K562 (cell line): ENCODE measurements at regions not wholly inside any gene's neighbourhood (a gene's known extent, or its start where the extent isn't known, plus 50 kb on each side); places are given as distances from the start of the nearest gene placed in this dataset.

ENCODE experiments used
- ATAC-seq: fragments of 200-7000 bp; cut with Tn5 transposase; 3 replicates; pipeline ENCODE4 v1.9.1; 2020; ENCODE audit warnings: moderate library complexity
- BruUV-seq: library from RNA; stranded (reverse); fragments of 400-500 nt; replicated peaks from 2 replicates; lab custom pipeline; 2021; lab: Mats Ljungman, UMichigan
- CTCF ChIA-PET: fragments of 300-600 bp; formaldehyde crosslinking; extraction: SDS; loops from one replicate; lab custom pipeline; 2021; ENCODE audit warnings: low intra/inter-chr PET ratio; lab: Yijun Ruan, JAX
- POLR2A ChIA-PET: fragments of 300-600, 350-650 bp; sonication (Branson Sonifier 250); formaldehyde crosslinking; extraction: SDS; loops from one replicate; lab custom pipeline; 2021; ENCODE audit warnings: antibody characterized with exemption, inconsistent platforms; lab: Yijun Ruan, JAX
- DNase-seq, 4 experiments: peaks; one replicate each; pipeline versions ENCODE4 v3.0.0 to v3.0.0-alpha.2; 2011 to 2018; ENCODE audit warnings: low spot score in 3 of 4, mixed read lengths in 3 of 4; ENCODE audit errors: extremely low read depth in 1 of 4
- FAIRE-seq: peaks from 2 replicates; lab custom pipeline; 2011; peaks lifted over from hg19 to GRCh38; lab: Jason Lieb, UNC
- H2AFZ ChIP-seq: 2 replicates; pipeline ENCODE4 v1.6.0; 2011; ENCODE audit warnings: low read depth, low read length, control low read depth, inconsistent platforms
- H3K27ac ChIP-seq: fragments of 200-600 bp; 3 replicates; pipeline ENCODE4 v1.8.0; 2011; ENCODE audit warnings: low read depth, mild to moderate bottlenecking, control low read depth, inconsistent platforms, low read length, moderate library complexity, mixed read lengths; ENCODE audit errors: extremely low read depth
- H3K27me3 ChIP-seq, 2 experiments: fragments of 300-600 bp in 1 of 2; 2 replicates in 1 of 2; 3 replicates in 1 of 2; pipeline versions ENCODE4 v1.6.0 to v1.8.0; 2011; ENCODE audit warnings: inconsistent platforms in 2 of 2, low read length in 2 of 2, mild to moderate bottlenecking in 1 of 2, mixed read lengths in 1 of 2, moderate library complexity in 1 of 2; ENCODE audit not compliant: control insufficient read depth in 2 of 2, insufficient read depth in 2 of 2
- H3K36me3 ChIP-seq: fragments of 300-600 bp; 3 replicates; pipeline ENCODE4 v1.8.0; 2011; ENCODE audit warnings: mild to moderate bottlenecking, low read length, inconsistent platforms; ENCODE audit not compliant: control insufficient read depth, insufficient read depth
- H3K4me1 ChIP-seq, 2 experiments: fragments of 200-600 bp in 1 of 2; replicated peaks in 1 of 2; 2 replicates in 1 of 2; 3 replicates in 1 of 2; pipeline versions ENCODE4 v1.5.1 to v1.8.0; 2011; ENCODE audit warnings: inconsistent platforms in 2 of 2, low read length in 2 of 2, mild to moderate bottlenecking in 1 of 2, mixed read lengths in 1 of 2, moderate library complexity in 1 of 2; ENCODE audit not compliant: control insufficient read depth in 2 of 2, insufficient read depth in 2 of 2
- H3K4me2 ChIP-seq: 2 replicates; pipeline ENCODE4 v1.6.1; 2011; ENCODE audit warnings: low read length, control low read depth, inconsistent platforms, mixed read lengths; ENCODE audit not compliant: insufficient read depth
- H3K4me3 ChIP-seq: fragments of 200-600 bp; sonication (generic), shearing (Covaris generic); 2 replicates; pipeline ENCODE4 v1.5.1; 2016; ENCODE audit warnings: control low read depth, inconsistent platforms
- H3K79me2 ChIP-seq: fragments of 200-600 bp; 3 replicates; pipeline ENCODE4 v1.8.0; 2011; ENCODE audit warnings: low read length, inconsistent platforms; ENCODE audit not compliant: control insufficient read depth, insufficient read depth
- H3K9ac ChIP-seq, 2 experiments: 2 replicates each; pipeline versions ENCODE4 v1.6.0 to v1.6.1; 2011; ENCODE audit warnings: low read depth in 2 of 2, low read length in 2 of 2, control low read depth in 1 of 2, inconsistent platforms in 1 of 2, mild to moderate bottlenecking in 1 of 2, mixed read lengths in 1 of 2; ENCODE audit not compliant: insufficient read depth in 1 of 2
- H3K9me1 ChIP-seq: one replicate; pipeline ENCODE4 v1.6.0; 2011; ENCODE audit warnings: inconsistent platforms, mild to moderate bottlenecking, low read length, moderate library complexity; ENCODE audit not compliant: control insufficient read depth, insufficient read depth
- H3K9me3 ChIP-seq: replicated peaks from 2 replicates; pipeline ENCODE4 v1.5.1; 2011; ENCODE audit warnings: low read depth, low read length, inconsistent platforms; ENCODE audit not compliant: control insufficient read depth, insufficient read depth
- H4K20me1 ChIP-seq: replicated peaks from 2 replicates; pipeline ENCODE4 v1.6.1; 2011; ENCODE audit warnings: low read length, inconsistent platforms, mixed read lengths; ENCODE audit not compliant: control insufficient read depth, insufficient read depth
- CCNT2 ChIP-seq: IDR thresholded peaks from 2 replicates; pipeline ENCODE4 v1.6.1; 2011; ENCODE audit warnings: borderline replicate concordance, low read depth, mild to moderate bottlenecking, moderate library complexity, mixed read lengths, low read length; ENCODE audit not compliant: insufficient read length; ENCODE audit errors: extremely low read depth
- HMGN3 ChIP-seq: IDR thresholded peaks from 2 replicates; pipeline ENCODE4 v1.6.1; 2011; ENCODE audit warnings: borderline replicate concordance, low read depth, mild to moderate bottlenecking, mixed read lengths, low read length; ENCODE audit not compliant: insufficient read length; ENCODE audit errors: extremely low read depth
- NFRKB ChIP-seq: fragments of 450-650 bp; IDR thresholded peaks from 2 replicates; pipeline ENCODE4 v1.6.1; 2016; ENCODE audit warnings: low read depth
- RAD51 ChIP-seq: fragments of 450-650 bp; IDR thresholded peaks from 2 replicates; pipeline ENCODE4 v1.7.1; 2016; ENCODE audit warnings: low read depth, mild to moderate bottlenecking, borderline replicate concordance
- SMARCA4 ChIP-seq: fragments of 450-650 bp; IDR thresholded peaks from 2 replicates; pipeline ENCODE4 v1.6.1; 2016
- ZKSCAN8 ChIP-seq: fragments of 200-800 bp; sonication (Bioruptor generic); IDR thresholded peaks from 2 replicates; pipeline ENCODE4 v1.6.1; 2016; ENCODE audit warnings: missing genetic modification characterization, missing compliant biosample characterization
- ZNF384 ChIP-seq: IDR thresholded peaks from 2 replicates; pipeline ENCODE4 v1.6.1; 2012; ENCODE audit warnings: low read depth, low read length, improper control_type of control experiment
- ZNF76 ChIP-seq: fragments of 250-450 bp; sonication (Bioruptor Pico); IDR thresholded peaks from 2 replicates; pipeline ENCODE4 v1.4.0; 2020; ENCODE audit warnings: mild to moderate bottlenecking, moderate library complexity, borderline replicate concordance
- WGBS: fragments of 100-300 bp; shearing (Covaris generic); methylation state at CpG from one replicate; pipeline ENCODE4 v1.1.6; 2016; ENCODE audit warnings: low coverage, mixed read lengths; ENCODE audit not compliant: insufficient coverage; ENCODE audit errors: missing lambda C conversion rate; 5-methylcytosine and 5-hydroxymethylcytosine counted together
- in situ Hi-C: fragments of 300-500 bp; cut with MboI; formaldehyde crosslinking; loops from 4 replicates; pipeline ENCODE4 v1.15.0; 2018; ENCODE audit warnings: inconsistent platforms, mixed read lengths
- intact Hi-C: fragments of 100-400 bp; cut with micrococcal nuclease; formaldehyde crosslinking; loops from 2 replicates; pipeline ENCODE4 v1.14.2; 2022
- TF ChIP-seq, protein P1 (sequence below), 2 experiments: fragments of 150-350 bp in 1 of 2; IDR thresholded peaks; 2 replicates each; pipeline ENCODE4 v1.6.1; 2012 to 2016; ENCODE audit warnings: low read depth in 2 of 2, low read length in 2 of 2, mild to moderate bottlenecking in 1 of 2, moderate library complexity in 1 of 2

- Histone ChIP-seq H3K4me3 (no peak overlapping the region), H3K9me3 (no peaks in the 10 kb centered on the region), H3K27me3 (no peaks in the 10 kb centered on the region), H3K9me1 (no peaks in the 10 kb centered on the region), H2AFZ (no peak overlapping the region), H3K36me3 (no peaks in the 10 kb centered on the region), H3K4me2 (no peak overlapping the region), H3K27ac (no peak overlapping the region), H3K79me2 (no peaks in the 10 kb centered on the region), H3K9ac (no peak overlapping the region), H3K4me1 (no peaks in the 10 kb centered on the region), H4K20me1 (no peaks in the 10 kb centered on the region)
- 0% methylated on average over 3 of the region's 3 CpGs for WGBS
- in situ Hi-C loops = no loop called here
- DNase-seq (no peak), ATAC-seq (no peak), FAIRE-seq (no peak)
- TF ChIP-seq SMARCA4 = no peak
- no peak for TF ChIP-seq RAD51
- no peak for TF ChIP-seq HMGN3
- TF ChIP-seq ZNF384 = no peak
- TF ChIP-seq ZKSCAN8 (CRISPR knock-in tag) = no peak
- no peak for TF ChIP-seq NFRKB
- TF ChIP-seq CCNT2 = no peak
- TF ChIP-seq, protein P1, sequence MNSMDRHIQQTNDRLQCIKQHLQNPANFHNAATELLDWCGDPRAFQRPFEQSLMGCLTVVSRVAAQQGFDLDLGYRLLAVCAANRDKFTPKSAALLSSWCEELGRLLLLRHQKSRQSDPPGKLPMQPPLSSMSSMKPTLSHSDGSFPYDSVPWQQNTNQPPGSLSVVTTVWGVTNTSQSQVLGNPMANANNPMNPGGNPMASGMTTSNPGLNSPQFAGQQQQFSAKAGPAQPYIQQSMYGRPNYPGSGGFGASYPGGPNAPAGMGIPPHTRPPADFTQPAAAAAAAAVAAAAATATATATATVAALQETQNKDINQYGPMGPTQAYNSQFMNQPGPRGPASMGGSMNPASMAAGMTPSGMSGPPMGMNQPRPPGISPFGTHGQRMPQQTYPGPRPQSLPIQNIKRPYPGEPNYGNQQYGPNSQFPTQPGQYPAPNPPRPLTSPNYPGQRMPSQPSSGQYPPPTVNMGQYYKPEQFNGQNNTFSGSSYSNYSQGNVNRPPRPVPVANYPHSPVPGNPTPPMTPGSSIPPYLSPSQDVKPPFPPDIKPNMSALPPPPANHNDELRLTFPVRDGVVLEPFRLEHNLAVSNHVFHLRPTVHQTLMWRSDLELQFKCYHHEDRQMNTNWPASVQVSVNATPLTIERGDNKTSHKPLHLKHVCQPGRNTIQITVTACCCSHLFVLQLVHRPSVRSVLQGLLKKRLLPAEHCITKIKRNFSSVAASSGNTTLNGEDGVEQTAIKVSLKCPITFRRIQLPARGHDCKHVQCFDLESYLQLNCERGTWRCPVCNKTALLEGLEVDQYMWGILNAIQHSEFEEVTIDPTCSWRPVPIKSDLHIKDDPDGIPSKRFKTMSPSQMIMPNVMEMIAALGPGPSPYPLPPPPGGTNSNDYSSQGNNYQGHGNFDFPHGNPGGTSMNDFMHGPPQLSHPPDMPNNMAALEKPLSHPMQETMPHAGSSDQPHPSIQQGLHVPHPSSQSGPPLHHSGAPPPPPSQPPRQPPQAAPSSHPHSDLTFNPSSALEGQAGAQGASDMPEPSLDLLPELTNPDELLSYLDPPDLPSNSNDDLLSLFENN (IDR thresholded peaks at IDR 0.05; ENCODE audit: low read depth in 2 of 2, low read length in 2 of 2) = no peak
- no peak for TF ChIP-seq ZNF76 (CRISPR knock-in tag)
- BruUV-seq = no TSS peak
- CTCF ChIA-PET = no interaction called here
- intact Hi-C loops = no loop called here
- POLR2A ChIA-PET = no interaction called here
These were observed 306.4 kb upstream of the STT3B start for GRCh38 chr3:31226346-31226745.
